Immature natural killer cell (primary cell): ENCODE measurements at regions not wholly inside any gene's neighbourhood (a gene's known extent, or its start where the extent isn't known, plus 50 kb on each side); places are given as distances from the start of the nearest gene placed in this dataset.

Experiments used
- DNase-seq, 3 donors: peaks; one replicate each; pipeline ENCODE4 v3.0.0; 2022; ENCODE audit warnings: mixed read lengths in 1 of 3
- H3K27ac Mint-ChIP-seq, 6 donors: one replicate each; pipeline ENCODE4 v1.8.0; 2020; ENCODE audit warnings: mixed read lengths in 6 of 6, mild to moderate bottlenecking in 5 of 6, inconsistent platforms in 4 of 6, moderate library complexity in 3 of 6
- H3K27me3 Mint-ChIP-seq, 3 donors: one replicate each; pipeline ENCODE4 v1.8.0; 2020 to 2021; ENCODE audit warnings: low read depth in 3 of 3, mild to moderate bottlenecking in 3 of 3, mixed read lengths in 3 of 3, moderate library complexity in 3 of 3, inconsistent platforms in 1 of 3
- H3K36me3 Mint-ChIP-seq, 3 donors: one replicate each; pipeline ENCODE4 v1.8.0; 2020; ENCODE audit warnings: mixed read lengths in 3 of 3, inconsistent platforms in 2 of 3, mild to moderate bottlenecking in 2 of 3
- H3K4me1 Mint-ChIP-seq, 2 donors: one replicate each; pipeline ENCODE4 v1.8.0; 2020; ENCODE audit warnings: inconsistent platforms in 2 of 2, mild to moderate bottlenecking in 2 of 2, mixed read lengths in 2 of 2, moderate library complexity in 1 of 2
- H3K4me3 Mint-ChIP-seq, 5 donors: one replicate each; pipeline ENCODE4 v1.8.0; 2020; ENCODE audit warnings: mild to moderate bottlenecking in 5 of 5, mixed read lengths in 5 of 5, inconsistent platforms in 3 of 5, moderate library complexity in 3 of 5
- H3K9me3 Mint-ChIP-seq, 6 donors: one replicate each; pipeline ENCODE4 v1.8.0; 2020; ENCODE audit warnings: mild to moderate bottlenecking in 6 of 6, mixed read lengths in 6 of 6, inconsistent platforms in 4 of 6, moderate library complexity in 3 of 6

- DNase-seq, result no peak
- H3K27ac Mint-ChIP-seq, result no peak overlapping the region
- no peak overlapping the region for H3K4me3 Mint-ChIP-seq
- H3K27me3 Mint-ChIP-seq, result peaks cover 3 to 5% (median 5%) of the 10 kb centered on the region in 3 donors
- no peaks in the 10 kb centered on the region for H3K36me3 Mint-ChIP-seq
- H3K9me3 Mint-ChIP-seq, result no peaks in the 10 kb centered on the region
- H3K4me1 Mint-ChIP-seq, result peaks cover 0 to 13% of the 10 kb centered on the region in 2 donors
Measured at GRCh38 chr7:27299861-27300260, 57.3 kb downstream of the EVX1 start.

DNA sequence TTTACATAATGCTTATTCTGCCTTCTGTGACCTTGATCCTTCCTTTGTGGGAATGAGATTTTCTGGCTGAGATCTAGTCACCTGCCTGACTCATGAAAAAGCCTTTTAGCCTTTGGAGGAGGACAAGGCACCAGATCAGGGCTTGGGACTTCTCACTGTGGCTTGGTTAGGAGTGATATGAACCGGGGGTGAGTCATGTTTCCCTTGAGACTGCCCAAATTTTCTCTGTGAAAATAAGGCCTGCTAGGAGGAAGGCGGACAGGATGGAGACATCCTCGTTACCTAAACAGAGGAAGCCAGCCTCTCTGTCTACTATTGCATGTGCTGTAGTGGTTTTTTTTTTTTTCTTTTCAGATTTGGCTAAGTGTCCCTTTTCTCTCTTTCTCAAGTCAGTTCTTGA, 57.8 kb downstream of the EVX1 start:
- no peak for DNase-seq
- Mint-ChIP-seq H3K9me3 (no peaks in the 10 kb centered on the region), H3K4me3 (no peak overlapping the region), H3K27ac (no peak overlapping the region), H3K36me3 (no peaks in the 10 kb centered on the region), H3K27me3 (peaks cover 3 to 5% (median 5%) of the 10 kb centered on the region in 3 donors), H3K4me1 (peaks cover 0 to 13% of the 10 kb centered on the region in 2 donors)

- DNase-seq, result no peak
- Mint-ChIP-seq H3K27ac (no peak overlapping the region), H3K27me3 (peaks cover 3 to 5% (median 3%) of the 10 kb centered on the region in 3 donors), H3K4me3 (no peak overlapping the region), H3K9me3 (no peaks in the 10 kb centered on the region), H3K36me3 (no peaks in the 10 kb centered on the region), H3K4me1 (peaks cover 0 to 4% of the 10 kb centered on the region in 2 donors)
Measured at GRCh38 chr7:27302590-27302989, 60.0 kb downstream of the EVX1 start.

- H3K4me3 Mint-ChIP-seq, result no peak overlapping the region
- H3K36me3 Mint-ChIP-seq, result no peaks in the 10 kb centered on the region
- H3K27me3 Mint-ChIP-seq, result peaks cover 0 to 5% (median 3%) of the 10 kb centered on the region in 3 donors
- no peak overlapping the region for H3K27ac Mint-ChIP-seq
- no peaks in the 10 kb centered on the region for H3K4me1 Mint-ChIP-seq
- no peak for DNase-seq
- no peaks in the 10 kb centered on the region for H3K9me3 Mint-ChIP-seq
Measured at GRCh38 chr7:27303026-27303425, 60.4 kb downstream of the EVX1 start.

DNA sequence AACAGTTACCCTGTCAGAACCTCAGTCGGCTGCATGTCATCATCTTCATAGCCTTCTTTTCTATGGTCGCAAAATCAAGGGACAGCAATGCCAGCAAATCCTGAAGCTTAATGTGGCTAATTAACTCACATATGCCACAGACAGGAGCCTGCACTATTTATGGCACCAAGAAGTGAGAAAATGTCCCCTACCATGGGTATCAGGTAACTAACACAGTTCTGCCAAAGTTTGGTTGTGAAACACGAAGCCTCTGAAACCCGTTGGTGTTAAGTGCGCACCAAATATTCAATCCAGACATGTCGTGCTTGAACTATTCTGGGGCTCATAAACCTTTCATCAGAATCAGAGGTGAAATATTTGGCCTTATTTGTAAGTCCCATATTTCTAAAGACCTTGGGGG, 63.3 kb downstream of the EVX1 start:
- Mint-ChIP-seq H3K4me3 (no peak overlapping the region), H3K27ac (no peak overlapping the region), H3K27me3 (peaks cover 0 to 6% (median 2%) of the 10 kb centered on the region in 3 donors), H3K9me3 (peaks cover 0 to 2% (median 0%) of the 10 kb centered on the region in 6 donors), H3K36me3 (no peaks in the 10 kb centered on the region), H3K4me1 (no peaks in the 10 kb centered on the region)
- no peak for DNase-seq

DNA sequence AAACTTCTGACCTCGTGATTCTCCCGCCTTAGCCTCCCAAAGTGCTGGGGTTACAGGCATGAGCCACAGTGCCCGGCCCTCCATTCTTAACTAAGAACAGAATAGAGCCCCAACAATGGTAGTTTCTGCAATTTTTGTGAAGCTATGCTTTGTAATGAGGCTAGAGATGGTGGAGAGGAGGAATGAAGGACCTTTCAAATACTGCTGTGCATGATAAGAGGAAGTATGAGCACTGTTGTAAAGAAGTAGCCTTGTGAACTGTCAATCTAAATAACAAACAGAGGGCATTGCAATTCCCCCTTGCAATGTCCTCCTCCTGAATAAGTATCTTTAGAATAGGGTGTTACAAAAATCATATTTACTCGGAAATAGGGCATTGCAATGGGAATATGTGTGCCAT, 70.2 kb downstream of the EVX1 start:
- H3K9me3 Mint-ChIP-seq, result peaks cover 0 to 2% (median 0%) of the 10 kb centered on the region in 6 donors
- H3K27me3 Mint-ChIP-seq, result peaks cover 0 to 9% (median 7%) of the 10 kb centered on the region in 3 donors
- no peak for DNase-seq
- H3K27ac Mint-ChIP-seq, result no peak overlapping the region
- H3K4me3 Mint-ChIP-seq, result no peak overlapping the region
- H3K36me3 Mint-ChIP-seq, result no peaks in the 10 kb centered on the region
- no peaks in the 10 kb centered on the region for H3K4me1 Mint-ChIP-seq

- no peak for DNase-seq
- H3K27ac Mint-ChIP-seq, result no peak overlapping the region
- peaks cover 0 to 15% (median 12%) of the 10 kb centered on the region in 3 donors for H3K27me3 Mint-ChIP-seq
- no peaks in the 10 kb centered on the region for H3K36me3 Mint-ChIP-seq
- peaks cover 0 to 8% (median under 1%) of the 10 kb centered on the region in 6 donors for H3K9me3 Mint-ChIP-seq
- no peaks in the 10 kb centered on the region for H3K4me1 Mint-ChIP-seq
- no peak overlapping the region for H3K4me3 Mint-ChIP-seq
Measured at GRCh38 chr7:27314111-27314510, 71.5 kb downstream of the EVX1 start.

- H3K4me3 Mint-ChIP-seq, result no peak overlapping the region
- peaks cover 2 to 16% (median 13%) of the 10 kb centered on the region in 3 donors for H3K27me3 Mint-ChIP-seq
- DNase-seq, result no peak
Measured at GRCh38 chr7:27315066-27315465, 72.5 kb downstream of the EVX1 start.

DNA sequence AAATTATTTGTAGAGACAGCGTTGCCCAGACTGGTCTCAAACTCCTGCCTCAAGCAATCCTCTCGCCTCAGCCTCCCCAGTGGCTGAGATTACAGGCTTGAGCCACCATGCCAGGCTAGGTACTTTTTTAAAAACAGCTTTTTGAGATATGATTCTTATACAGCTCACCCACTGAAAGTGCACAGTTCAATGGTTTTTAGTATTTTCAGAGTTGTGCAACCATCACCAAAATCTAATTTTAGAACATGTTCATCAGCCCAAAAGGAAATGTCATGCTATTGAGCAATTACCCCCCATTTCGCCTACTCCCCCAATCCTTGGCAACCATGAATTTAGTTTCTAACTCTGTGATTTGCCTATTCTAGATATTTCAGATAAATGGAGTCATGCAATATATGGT, 73.7 kb downstream of the EVX1 start:
- Mint-ChIP-seq H3K27ac (no peak overlapping the region), H3K9me3 (peaks cover 0 to 11% (median 2%) of the 10 kb centered on the region in 6 donors), H3K4me3 (no peak overlapping the region), H3K36me3 (no peaks in the 10 kb centered on the region), H3K4me1 (no peaks in the 10 kb centered on the region), H3K27me3 (peaks cover 2 to 13% (median 13%) of the 10 kb centered on the region in 3 donors)
- no peak for DNase-seq

More at GRCh38 chr7:27315066-27315465, 72.5 kb downstream of the EVX1 start:
- Mint-ChIP-seq H3K36me3 (no peaks in the 10 kb centered on the region), H3K27ac (no peak overlapping the region), H3K4me1 (no peaks in the 10 kb centered on the region), H3K9me3 (peaks cover 0 to 11% (median 3%) of the 10 kb centered on the region in 6 donors)

DNA sequence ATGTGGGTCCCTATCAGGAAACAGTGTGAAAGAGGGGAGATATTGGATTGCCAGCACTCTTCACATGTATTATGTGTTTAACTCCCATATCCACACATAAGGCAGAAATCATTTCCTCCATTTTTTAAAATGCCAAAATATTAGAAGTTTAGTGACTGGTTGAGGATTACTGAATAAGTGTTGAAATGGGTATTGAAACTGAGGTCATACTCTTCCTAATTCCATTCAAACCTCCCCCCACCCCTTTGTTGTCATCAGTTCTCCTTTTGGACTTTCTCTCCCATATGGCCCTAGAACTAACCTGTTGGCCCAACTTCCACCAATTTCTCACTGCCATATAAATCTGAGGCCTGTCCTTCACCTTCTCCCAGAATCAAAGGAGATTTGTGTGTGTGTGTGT, 81.6 kb downstream of the EVX1 start:
- no peak overlapping the region for H3K4me3 Mint-ChIP-seq
- no peak overlapping the region for H3K27ac Mint-ChIP-seq
- no peaks in the 10 kb centered on the region for H3K36me3 Mint-ChIP-seq
- peaks cover 6 to 12% (median 11%) of the 10 kb centered on the region in 3 donors for H3K27me3 Mint-ChIP-seq
- DNase-seq, result no peak
- no peaks in the 10 kb centered on the region for H3K4me1 Mint-ChIP-seq
- peaks cover 0 to 6% (median 3%) of the 10 kb centered on the region in 6 donors for H3K9me3 Mint-ChIP-seq

DNA sequence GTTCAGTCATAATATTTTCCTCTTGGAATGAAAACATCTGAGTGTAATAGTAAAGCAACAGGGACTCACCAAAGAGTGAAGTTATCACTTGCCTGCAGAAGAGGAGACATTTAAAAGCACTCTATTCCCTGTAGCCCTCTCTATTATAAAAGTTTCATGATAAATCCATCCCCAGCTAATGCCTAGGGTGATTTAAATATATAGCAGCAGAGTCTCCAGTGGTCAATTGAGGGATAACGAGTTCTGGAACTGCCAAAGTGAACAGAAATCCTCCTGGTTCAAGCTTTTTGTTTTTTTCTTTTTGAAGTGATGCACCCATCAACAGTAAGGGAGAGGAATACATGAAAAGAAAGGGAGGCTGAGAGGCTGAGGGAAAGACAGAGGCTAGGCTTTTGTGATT, 87.3 kb downstream of the EVX1 start:
- peaks cover 0 to 16% (median 3%) of the 10 kb centered on the region in 6 donors for H3K9me3 Mint-ChIP-seq
- no peak for DNase-seq
- H3K27ac Mint-ChIP-seq, result no peak overlapping the region
- no peaks in the 10 kb centered on the region for H3K36me3 Mint-ChIP-seq
- H3K4me1 Mint-ChIP-seq, result no peaks in the 10 kb centered on the region
- H3K4me3 Mint-ChIP-seq, result no peak overlapping the region
- peaks cover 3 to 7% (median 6%) of the 10 kb centered on the region in 3 donors for H3K27me3 Mint-ChIP-seq

DNA sequence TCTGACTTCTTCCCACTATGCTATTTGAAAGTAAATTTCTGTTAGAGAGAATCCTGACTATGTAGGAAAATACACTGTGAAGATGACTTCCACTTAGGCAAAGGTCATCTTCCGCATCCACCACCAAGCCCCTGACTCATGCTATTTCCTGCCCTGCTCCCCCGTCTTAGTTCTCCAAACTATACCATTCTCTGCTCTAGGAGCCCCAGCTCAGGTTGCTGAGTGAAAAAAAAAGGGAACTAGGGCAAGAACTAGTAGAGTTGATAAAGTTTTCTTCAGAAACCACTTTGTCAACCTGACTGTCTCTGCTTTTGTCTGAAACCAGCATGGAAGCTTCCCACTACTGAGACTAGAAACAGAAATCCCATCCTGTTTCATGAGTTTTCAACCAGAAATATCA, 96.9 kb downstream of the EVX1 start:
- Mint-ChIP-seq H3K4me1 (no peaks in the 10 kb centered on the region), H3K9me3 (no peaks in the 10 kb centered on the region), H3K27ac (no peak overlapping the region), H3K36me3 (no peaks in the 10 kb centered on the region), H3K4me3 (no peak overlapping the region), H3K27me3 (peaks cover 6 to 10% (median 9%) of the 10 kb centered on the region in 3 donors)
- no peak for DNase-seq

- Mint-ChIP-seq H3K4me1 (no peaks in the 10 kb centered on the region), H3K9me3 (no peaks in the 10 kb centered on the region), H3K4me3 (no peak overlapping the region), H3K36me3 (no peaks in the 10 kb centered on the region), H3K27me3 (peaks cover 4 to 9% (median 6%) of the 10 kb centered on the region in 3 donors), H3K27ac (no peak overlapping the region)
- no peak for DNase-seq
Measured at GRCh38 chr7:27344471-27344870, 101.9 kb downstream of the EVX1 start.

DNA sequence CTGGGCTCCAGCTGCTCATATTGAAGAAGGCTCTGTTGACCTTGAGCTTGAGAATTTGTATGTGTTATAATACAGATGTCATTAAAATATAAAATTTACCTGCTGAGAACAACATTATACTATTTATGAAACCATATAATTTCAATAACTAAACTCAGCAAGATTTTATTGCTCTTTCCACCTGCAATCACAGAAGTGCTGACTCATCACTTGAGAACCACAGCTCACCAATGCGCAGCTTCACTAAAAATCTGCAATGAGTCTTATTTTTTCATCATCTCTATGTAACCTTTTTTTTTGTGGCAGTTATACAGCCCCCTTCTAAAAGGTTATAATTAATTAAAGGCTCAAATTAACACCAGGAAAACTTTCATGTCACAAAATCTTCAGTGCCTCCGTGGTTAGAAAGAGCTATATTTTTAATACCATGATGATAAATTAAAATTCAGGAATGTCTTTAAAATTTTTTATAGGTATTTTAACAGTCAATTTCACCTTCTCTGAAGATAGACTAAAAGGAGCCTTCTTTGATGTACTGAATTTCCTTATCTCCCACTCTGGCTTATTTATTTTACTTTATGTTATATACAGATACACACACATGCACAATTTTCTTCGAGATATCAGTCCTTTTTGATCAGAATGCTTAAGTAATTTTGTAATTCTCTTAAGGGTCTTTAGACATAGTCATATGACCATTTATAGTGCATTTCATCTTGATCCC, 102.7 kb downstream of the EVX1 start:
- no peaks in the 10 kb centered on the region for H3K4me1 Mint-ChIP-seq
- H3K27ac Mint-ChIP-seq, result no peak overlapping the region
- DNase-seq, result no peak
- H3K9me3 Mint-ChIP-seq, result no peaks in the 10 kb centered on the region
- H3K36me3 Mint-ChIP-seq, result no peaks in the 10 kb centered on the region
- no peak overlapping the region for H3K4me3 Mint-ChIP-seq
- H3K27me3 Mint-ChIP-seq, result peaks cover 4 to 9% (median 6%) of the 10 kb centered on the region in 3 donors

DNA sequence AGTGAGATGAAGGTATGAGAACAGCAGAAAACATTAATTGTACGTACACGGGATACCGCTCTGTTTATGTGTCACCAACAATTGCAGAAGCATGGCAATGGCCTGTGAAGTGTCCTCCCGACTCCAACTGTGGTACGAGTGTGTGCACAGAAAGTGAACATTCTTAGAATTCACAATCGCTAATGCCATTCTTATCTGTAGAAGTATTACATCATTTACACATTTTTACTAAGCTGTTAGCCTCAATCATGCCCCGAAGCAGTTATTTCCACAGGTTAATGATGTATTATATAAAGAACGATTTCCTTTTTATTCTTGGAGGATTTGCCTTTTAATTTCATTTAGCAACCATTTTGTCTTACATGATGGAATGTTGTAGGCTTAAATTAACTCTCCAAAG, 103.4 kb downstream of the EVX1 start:
- no peak for DNase-seq
- Mint-ChIP-seq H3K27me3 (peaks cover 3 to 9% (median 4%) of the 10 kb centered on the region in 3 donors), H3K9me3 (no peaks in the 10 kb centered on the region), H3K4me1 (no peaks in the 10 kb centered on the region), H3K36me3 (no peaks in the 10 kb centered on the region), H3K4me3 (no peak overlapping the region), H3K27ac (no peak overlapping the region)
